Glutamatergic neuron (in vitro differentiated cells): ENCODE measurements at regions not wholly inside any gene's neighbourhood (a gene's known extent, or its start where the extent isn't known, plus 50 kb on each side); places are given as distances from the start of the nearest gene placed in this dataset.

Source experiments
- DNase-seq: peaks from one replicate; pipeline ENCODE4 v3.0.0; 2022
- H3K27ac Mint-ChIP-seq: one replicate; pipeline ENCODE4 v1.8.0; 2020; ENCODE audit warnings: mild to moderate bottlenecking, mixed read lengths, inconsistent platforms; ENCODE audit not compliant: unreplicated experiment
- H3K27me3 Mint-ChIP-seq: one replicate; pipeline ENCODE4 v1.8.0; 2020; ENCODE audit warnings: mild to moderate bottlenecking, moderate library complexity, mixed read lengths, inconsistent platforms; ENCODE audit not compliant: unreplicated experiment
- H3K36me3 Mint-ChIP-seq: one replicate; pipeline ENCODE4 v1.8.0; 2020; ENCODE audit warnings: mild to moderate bottlenecking, mixed read lengths, inconsistent platforms; ENCODE audit not compliant: unreplicated experiment
- H3K4me1 Mint-ChIP-seq: one replicate; pipeline ENCODE4 v1.8.0; 2020; ENCODE audit warnings: mild to moderate bottlenecking, low read depth, mixed read lengths, inconsistent platforms; ENCODE audit not compliant: unreplicated experiment
- H3K4me3 Mint-ChIP-seq: one replicate; pipeline ENCODE4 v1.8.0; 2020; ENCODE audit warnings: mild to moderate bottlenecking, mixed read lengths, inconsistent platforms; ENCODE audit not compliant: unreplicated experiment
- H3K9me3 Mint-ChIP-seq: one replicate; pipeline ENCODE4 v1.8.0; 2020; ENCODE audit warnings: mild to moderate bottlenecking, moderate library complexity, mixed read lengths, inconsistent platforms; ENCODE audit not compliant: unreplicated experiment
- TF ChIP-seq, protein P1 (sequence below): fragments of 200-600 bp; sonication (generic); IDR thresholded peaks from one replicate; pipeline ENCODE4 v1.5.0; 2021; ENCODE audit not compliant: partially characterized antibody, unreplicated experiment

DNA sequence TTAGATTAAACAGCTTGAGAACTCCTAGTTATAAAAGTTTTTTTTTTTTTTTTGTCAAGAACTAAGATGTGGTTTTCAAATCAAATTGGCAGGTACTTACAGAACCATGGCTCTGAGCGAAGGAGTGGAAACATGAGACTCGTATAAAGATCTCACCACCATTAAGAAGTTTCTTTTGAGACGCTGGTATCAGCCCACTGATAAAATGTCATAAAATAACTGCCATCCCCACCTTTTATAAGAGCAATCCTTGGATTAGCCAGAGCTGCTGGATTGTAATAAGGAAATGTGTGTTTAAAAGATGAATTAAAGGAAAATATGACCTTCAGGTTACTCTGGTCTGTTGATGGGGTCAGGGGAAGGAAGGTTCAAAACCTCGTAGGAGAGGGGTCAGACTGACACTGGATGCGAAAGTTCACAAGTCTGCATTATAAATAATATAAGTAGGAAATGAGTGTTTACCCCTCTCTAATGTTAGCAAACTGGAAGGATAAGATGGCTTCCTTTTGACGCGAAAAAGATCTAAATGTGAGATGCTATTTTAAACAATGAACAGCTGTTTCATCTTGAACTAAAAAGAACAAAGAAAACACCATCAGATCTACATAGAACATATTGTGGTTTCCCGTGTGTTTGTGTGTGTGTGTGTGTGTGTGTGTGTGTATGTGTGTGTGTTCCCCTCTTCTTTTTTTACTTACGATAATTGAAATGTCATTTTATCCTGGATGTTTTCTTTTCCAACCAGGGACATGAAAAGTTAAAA lies 386.8 kb upstream of the JAG1 start:
- TF ChIP-seq, protein P1, sequence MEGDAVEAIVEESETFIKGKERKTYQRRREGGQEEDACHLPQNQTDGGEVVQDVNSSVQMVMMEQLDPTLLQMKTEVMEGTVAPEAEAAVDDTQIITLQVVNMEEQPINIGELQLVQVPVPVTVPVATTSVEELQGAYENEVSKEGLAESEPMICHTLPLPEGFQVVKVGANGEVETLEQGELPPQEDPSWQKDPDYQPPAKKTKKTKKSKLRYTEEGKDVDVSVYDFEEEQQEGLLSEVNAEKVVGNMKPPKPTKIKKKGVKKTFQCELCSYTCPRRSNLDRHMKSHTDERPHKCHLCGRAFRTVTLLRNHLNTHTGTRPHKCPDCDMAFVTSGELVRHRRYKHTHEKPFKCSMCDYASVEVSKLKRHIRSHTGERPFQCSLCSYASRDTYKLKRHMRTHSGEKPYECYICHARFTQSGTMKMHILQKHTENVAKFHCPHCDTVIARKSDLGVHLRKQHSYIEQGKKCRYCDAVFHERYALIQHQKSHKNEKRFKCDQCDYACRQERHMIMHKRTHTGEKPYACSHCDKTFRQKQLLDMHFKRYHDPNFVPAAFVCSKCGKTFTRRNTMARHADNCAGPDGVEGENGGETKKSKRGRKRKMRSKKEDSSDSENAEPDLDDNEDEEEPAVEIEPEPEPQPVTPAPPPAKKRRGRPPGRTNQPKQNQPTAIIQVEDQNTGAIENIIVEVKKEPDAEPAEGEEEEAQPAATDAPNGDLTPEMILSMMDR, result no peak
- Mint-ChIP-seq H3K4me3 (no peak overlapping the region), H3K27me3 (peaks cover 2% of the 10 kb centered on the region), H3K4me1 (peaks cover 6% of the 10 kb centered on the region), H3K27ac (no peak overlapping the region), H3K36me3 (no peaks in the 10 kb centered on the region), H3K9me3 (no peaks in the 10 kb centered on the region)
- no peak for DNase-seq

DNA sequence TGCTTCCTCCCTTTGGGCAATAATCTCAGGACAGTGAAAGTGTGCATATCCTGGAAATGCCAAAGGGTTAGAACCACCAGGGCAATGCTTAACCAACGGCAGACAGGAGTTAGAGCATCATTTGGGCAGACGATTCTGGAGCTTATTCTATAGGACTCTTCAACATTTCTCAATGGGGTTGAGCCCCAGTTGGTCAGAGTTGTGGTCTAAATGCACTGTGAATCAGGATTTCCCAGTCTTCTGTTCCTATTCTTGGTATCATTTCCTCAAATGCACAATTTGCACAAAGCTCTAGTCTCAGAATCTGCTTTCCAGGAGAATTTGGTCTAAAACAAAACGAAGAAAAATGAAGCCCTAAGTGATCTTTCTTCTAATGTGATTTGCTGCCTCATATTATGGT lies 389.6 kb upstream of the JAG1 start:
- Mint-ChIP-seq H3K27me3 (no peaks in the 10 kb centered on the region), H3K36me3 (no peaks in the 10 kb centered on the region), H3K27ac (no peak overlapping the region), H3K4me1 (peaks cover 9% of the 10 kb centered on the region), H3K4me3 (no peak overlapping the region), H3K9me3 (no peaks in the 10 kb centered on the region)
- DNase-seq, result no peak
- TF ChIP-seq, protein P1, result no peak

DNA sequence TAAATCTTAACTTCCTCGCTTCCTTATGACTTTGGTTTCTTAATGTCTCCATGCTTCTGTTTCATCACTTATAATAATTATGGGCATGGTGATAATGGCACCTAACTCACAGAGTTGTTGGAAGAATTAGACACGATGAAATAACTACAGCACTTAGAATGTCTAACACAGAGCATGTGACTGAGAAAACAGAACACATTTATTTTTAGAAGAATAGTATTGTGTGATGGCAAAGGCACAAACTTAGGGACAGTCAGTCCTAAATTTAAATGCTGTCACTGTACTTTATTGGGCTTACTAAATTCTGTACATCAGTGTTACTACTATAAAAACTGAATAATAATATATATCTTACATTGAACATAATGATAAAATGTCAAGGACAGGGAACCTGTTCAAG lies 391.1 kb upstream of the JAG1 start:
- DNase-seq, result no peak
- Mint-ChIP-seq H3K27me3 (no peaks in the 10 kb centered on the region), H3K27ac (no peak overlapping the region), H3K4me3 (no peak overlapping the region), H3K36me3 (no peaks in the 10 kb centered on the region), H3K4me1 (peaks cover 9% of the 10 kb centered on the region), H3K9me3 (no peaks in the 10 kb centered on the region)
- TF ChIP-seq, protein P1, result no peak

DNA sequence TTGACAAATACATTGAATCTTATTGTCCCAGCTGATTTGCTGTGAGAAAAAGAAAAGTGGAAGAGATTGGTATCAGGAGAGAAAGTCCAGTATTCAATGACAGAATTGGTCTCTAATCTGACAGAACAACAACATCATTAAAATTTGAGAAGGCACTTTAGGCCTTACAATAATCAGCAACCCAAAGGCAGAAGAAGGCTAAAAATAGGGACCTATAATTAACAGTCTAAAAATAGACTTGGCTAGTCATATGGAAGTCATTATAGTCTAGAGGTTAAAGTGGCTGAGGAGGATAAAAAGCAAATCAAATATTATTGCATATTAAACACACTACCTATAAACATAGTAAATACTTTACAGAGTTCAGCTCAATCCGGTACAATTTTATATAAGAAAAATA lies 393.6 kb upstream of the JAG1 start:
- Mint-ChIP-seq H3K9me3 (peaks cover 1% of the 10 kb centered on the region), H3K4me3 (no peak overlapping the region), H3K4me1 (peaks cover 9% of the 10 kb centered on the region), H3K36me3 (no peaks in the 10 kb centered on the region), H3K27me3 (no peaks in the 10 kb centered on the region), H3K27ac (no peak overlapping the region)
- no peak for DNase-seq
- TF ChIP-seq, protein P1, result no peak

DNA sequence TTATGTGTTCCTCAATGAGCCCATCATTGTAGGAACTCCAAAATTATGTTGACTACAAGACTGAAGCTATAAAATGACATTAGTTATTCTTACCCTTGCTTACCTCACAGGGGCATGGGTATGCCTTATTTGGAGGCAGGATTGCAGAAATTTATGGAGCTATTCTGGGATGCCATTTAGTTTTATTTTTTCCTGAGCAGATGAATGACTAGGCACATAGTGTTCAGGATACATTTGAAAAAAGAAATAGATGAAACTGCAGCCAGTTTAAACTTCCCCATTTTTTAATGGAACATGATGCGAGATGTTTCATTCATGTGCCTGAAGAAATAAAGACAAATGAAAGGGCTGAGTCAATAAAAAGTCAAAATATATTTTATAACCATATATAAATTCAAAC lies 399.2 kb upstream of the JAG1 start:
- Mint-ChIP-seq H3K36me3 (no peaks in the 10 kb centered on the region), H3K27ac (no peak overlapping the region)
- TF ChIP-seq, protein P1, result no peak

More for the DNA sequence above, 399.2 kb upstream of the JAG1 start:
- no peak for DNase-seq
- H3K4me3 Mint-ChIP-seq, result no peak overlapping the region
- H3K9me3 Mint-ChIP-seq, result peaks cover 6% of the 10 kb centered on the region
- peaks cover 1% of the 10 kb centered on the region for H3K27me3 Mint-ChIP-seq
- peaks cover 17% of the 10 kb centered on the region for H3K4me1 Mint-ChIP-seq
